BE2C (cell line): ENCODE measurements at regions not wholly inside any gene's neighbourhood (a gene's known extent, or its start where the extent isn't known, plus 50 kb on each side); places are given as distances from the start of the nearest gene placed in this dataset.

Source experiments
- DNase-seq: peaks from one replicate; pipeline ENCODE4 v3.0.0-alpha.2; 2020
- H3K27me3 ChIP-seq: fragments of 250-450 bp; sonication (Bioruptor Pico); 2 replicates; pipeline ENCODE4 v1.5.1; 2020; ENCODE audit warnings: mild to moderate bottlenecking
- H3K36me3 ChIP-seq: fragments of 250-450 bp; sonication (Bioruptor Pico); 2 replicates; pipeline ENCODE4 v1.5.1; 2020; ENCODE audit warnings: mild to moderate bottlenecking
- H3K4me1 ChIP-seq: fragments of 250-450 bp; sonication (Bioruptor Pico); 2 replicates; pipeline ENCODE4 v1.5.1; 2020
- H3K4me3 ChIP-seq: 2 replicates; pipeline ENCODE4 v1.5.1; 2011; ENCODE audit warnings: low read depth, low read length
- H3K9me3 ChIP-seq: fragments of 250-450 bp; sonication (Bioruptor Pico); 2 replicates; pipeline ENCODE4 v1.5.1; 2020
- TF ChIP-seq, protein P1 (sequence below): IDR thresholded peaks from 2 replicates; pipeline ENCODE4 v1.5.1; 2012; ENCODE audit warnings: mild to moderate bottlenecking, low read depth, low read length

DNA sequence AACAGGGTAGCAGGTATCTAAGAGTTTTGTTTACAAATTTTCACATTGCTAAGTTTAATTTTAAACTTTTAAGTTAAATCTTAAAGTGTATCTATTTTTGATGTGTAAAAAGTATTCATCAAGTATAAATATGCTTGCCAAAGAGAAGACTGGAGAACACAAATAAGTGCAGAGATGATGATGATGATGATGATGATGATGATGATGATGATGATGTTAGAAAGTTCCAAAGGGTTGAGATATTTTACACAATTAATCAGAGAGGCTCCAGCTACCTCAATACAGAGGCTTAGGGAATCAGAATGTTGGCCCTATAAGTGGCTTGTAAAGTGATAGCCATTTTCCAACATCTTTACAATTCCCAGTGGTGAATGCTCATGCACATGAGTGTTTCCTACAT, 209.0 kb upstream of the NPVF start:
- no peaks in the 10 kb centered on the region; the same call in 1 of the 2 replicates for H3K27me3 ChIP-seq

DNA sequence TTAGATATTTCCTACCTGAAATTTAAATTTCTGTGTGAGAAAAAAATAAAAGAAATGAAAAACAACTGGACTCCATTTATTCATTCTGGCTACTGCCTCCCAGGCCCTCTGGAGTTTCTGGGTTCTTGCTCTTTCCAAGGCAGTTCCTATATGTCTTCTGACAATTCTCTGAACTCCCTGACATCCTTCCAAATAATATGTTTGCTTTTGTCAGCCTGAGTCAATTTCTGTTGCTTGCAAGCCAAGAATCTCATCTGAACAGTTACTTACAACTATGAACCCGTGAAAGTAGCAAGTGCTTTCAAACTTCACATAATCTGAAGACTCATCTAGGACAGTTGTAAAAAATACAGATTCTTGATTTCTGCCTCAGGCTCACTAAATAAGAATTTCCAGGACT, 216.7 kb upstream of the NPVF start:
- TF ChIP-seq, protein P1, sequence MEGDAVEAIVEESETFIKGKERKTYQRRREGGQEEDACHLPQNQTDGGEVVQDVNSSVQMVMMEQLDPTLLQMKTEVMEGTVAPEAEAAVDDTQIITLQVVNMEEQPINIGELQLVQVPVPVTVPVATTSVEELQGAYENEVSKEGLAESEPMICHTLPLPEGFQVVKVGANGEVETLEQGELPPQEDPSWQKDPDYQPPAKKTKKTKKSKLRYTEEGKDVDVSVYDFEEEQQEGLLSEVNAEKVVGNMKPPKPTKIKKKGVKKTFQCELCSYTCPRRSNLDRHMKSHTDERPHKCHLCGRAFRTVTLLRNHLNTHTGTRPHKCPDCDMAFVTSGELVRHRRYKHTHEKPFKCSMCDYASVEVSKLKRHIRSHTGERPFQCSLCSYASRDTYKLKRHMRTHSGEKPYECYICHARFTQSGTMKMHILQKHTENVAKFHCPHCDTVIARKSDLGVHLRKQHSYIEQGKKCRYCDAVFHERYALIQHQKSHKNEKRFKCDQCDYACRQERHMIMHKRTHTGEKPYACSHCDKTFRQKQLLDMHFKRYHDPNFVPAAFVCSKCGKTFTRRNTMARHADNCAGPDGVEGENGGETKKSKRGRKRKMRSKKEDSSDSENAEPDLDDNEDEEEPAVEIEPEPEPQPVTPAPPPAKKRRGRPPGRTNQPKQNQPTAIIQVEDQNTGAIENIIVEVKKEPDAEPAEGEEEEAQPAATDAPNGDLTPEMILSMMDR = no peak
- H3K27me3 ChIP-seq = no peaks in the 10 kb centered on the region
- no peak for DNase-seq
- no peaks in the 10 kb centered on the region for H3K4me1 ChIP-seq
- no peak overlapping the region for H3K4me3 ChIP-seq
- H3K36me3 ChIP-seq = no peaks in the 10 kb centered on the region
- no peaks in the 10 kb centered on the region for H3K9me3 ChIP-seq

More for the DNA sequence above, 209.0 kb upstream of the NPVF start:
- no peaks in the 10 kb centered on the region for H3K4me1 ChIP-seq
- H3K9me3 ChIP-seq = no peaks in the 10 kb centered on the region
- no peak overlapping the region for H3K4me3 ChIP-seq
- DNase-seq = no peak
- TF ChIP-seq, protein P1 = no peak
- H3K36me3 ChIP-seq = no peaks in the 10 kb centered on the region

DNA sequence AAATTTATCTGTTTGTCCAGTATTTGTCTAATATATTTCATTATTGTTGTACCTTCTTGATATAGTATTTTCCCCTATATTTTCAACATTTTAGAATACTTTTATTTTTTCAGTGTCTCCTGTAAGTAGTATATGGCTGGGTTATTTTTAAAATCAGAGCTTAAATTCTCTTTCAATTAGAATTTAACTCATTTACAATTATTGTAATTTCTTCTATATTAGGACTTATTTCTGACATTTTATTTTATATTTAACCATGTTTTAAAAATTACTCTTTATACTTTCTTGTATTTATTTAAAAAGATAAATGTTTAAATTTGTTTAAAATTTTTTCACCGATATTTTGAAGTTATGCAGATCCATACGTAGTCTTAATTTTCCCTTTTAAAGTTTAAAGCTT, 220.0 kb upstream of the NPVF start:
- no peak for DNase-seq
- TF ChIP-seq, protein P1 = no peak
- H3K4me1 ChIP-seq = no peaks in the 10 kb centered on the region

DNA sequence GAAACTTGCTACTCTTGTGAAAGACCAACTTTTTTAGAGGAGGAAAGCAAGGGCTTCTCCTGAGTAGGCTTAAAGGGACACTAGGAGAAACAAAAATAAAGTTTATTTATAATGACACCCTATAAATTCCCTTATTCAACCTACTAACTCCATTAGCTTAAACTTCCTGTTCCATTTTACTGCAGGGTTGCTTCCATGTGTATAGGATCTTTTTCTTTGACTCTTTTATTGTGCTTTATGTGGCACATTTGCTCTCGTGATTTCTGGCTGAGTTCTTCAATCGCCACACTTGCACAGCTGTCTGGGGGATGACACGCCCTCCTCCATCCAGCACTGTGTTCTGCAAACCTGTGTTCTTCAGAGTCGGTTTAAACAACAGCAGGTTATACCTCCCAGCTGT, 225.7 kb upstream of the NPVF start:
- peaks cover 7% of the 10 kb centered on the region for H3K27me3 ChIP-seq

More for the DNA sequence above, 220.0 kb upstream of the NPVF start:
- Histone ChIP-seq H3K27me3 (no peaks in the 10 kb centered on the region; the same call in 1 of the 2 replicates), H3K9me3 (no peaks in the 10 kb centered on the region), H3K4me3 (no peak overlapping the region), H3K36me3 (no peaks in the 10 kb centered on the region)

DNA sequence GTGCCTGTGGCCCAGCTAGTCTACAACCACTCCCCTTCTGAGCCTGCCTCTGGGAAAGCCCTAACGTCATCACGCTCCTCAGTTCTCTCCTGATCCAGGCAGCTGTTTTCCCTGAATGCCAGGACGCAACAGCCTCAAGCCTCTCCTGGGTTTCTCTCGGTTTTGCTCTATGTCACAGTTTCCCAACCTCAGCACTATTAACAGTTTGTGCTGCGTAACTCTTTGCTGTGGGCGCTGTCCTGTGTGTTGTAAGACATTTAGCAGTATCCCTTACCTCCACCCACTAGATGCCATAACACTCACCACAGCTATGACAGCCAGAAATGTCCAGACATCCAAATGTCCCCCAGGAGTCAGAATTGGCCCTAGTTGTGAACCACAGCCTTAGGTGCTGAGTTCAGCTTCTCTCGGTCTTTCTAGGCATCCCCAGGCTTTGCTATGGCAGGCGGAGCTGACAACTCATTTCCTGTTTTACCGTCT, 226.3 kb upstream of the NPVF start:
- TF ChIP-seq, protein P1 = no peak
- H3K27me3 ChIP-seq = peaks cover 7% of the 10 kb centered on the region
- no peaks in the 10 kb centered on the region for H3K36me3 ChIP-seq
- no peaks in the 10 kb centered on the region; the same call in 1 of the 2 replicates for H3K4me1 ChIP-seq
- H3K4me3 ChIP-seq = peak overlapping the region; percentile 14; the same call in 1 of the 2 replicates
- H3K9me3 ChIP-seq = no peaks in the 10 kb centered on the region
- no peak for DNase-seq

More for the DNA sequence above, 225.7 kb upstream of the NPVF start:
- TF ChIP-seq, protein P1 = no peak
- Histone ChIP-seq H3K4me1 (no peaks in the 10 kb centered on the region; the same call in 1 of the 2 replicates), H3K9me3 (no peaks in the 10 kb centered on the region), H3K36me3 (no peaks in the 10 kb centered on the region), H3K4me3 (no peak overlapping the region)
- DNase-seq = no peak

DNA sequence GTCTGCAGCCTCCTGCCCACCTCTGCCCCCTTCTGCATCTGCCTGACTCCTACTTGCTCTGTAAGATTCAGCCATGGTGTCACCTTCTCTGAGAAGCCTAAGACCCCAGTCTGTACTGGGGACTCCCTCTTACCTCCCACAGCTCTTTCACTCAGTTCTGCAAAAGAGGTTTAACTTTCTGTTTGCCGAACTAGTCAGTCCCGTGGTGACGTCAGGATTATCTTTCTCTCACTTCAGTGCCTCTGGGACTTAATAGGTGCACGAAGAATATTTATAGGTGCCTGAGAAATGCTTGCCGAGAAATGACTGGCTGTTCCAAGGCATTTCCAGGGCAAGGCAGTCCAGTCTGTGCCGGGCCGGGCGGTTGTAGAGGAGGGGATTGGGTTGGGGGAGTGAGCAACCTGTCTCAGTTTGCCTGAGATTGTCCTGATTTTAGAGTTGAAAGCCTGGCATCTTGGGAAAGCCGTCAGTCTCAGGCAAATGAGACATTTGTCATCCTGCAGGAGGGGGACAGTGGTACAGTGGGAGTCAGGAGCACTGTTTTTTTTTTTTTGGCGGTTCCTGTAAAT, 227.5 kb upstream of the NPVF start:
- peaks cover 14% of the 10 kb centered on the region for H3K27me3 ChIP-seq
- no peaks in the 10 kb centered on the region; the same call in 1 of the 2 replicates for H3K4me1 ChIP-seq
- H3K36me3 ChIP-seq = no peaks in the 10 kb centered on the region
- no peaks in the 10 kb centered on the region for H3K9me3 ChIP-seq
- DNase-seq = no peak
- TF ChIP-seq, protein P1 = no peak
- H3K4me3 ChIP-seq = no peak overlapping the region
